ENCODE measurements at regions not wholly inside any gene's neighbourhood (a gene's known extent, or its start where the extent isn't known, plus 50 kb on each side); places are given as distances from the start of the nearest gene placed in this dataset.

DNA sequence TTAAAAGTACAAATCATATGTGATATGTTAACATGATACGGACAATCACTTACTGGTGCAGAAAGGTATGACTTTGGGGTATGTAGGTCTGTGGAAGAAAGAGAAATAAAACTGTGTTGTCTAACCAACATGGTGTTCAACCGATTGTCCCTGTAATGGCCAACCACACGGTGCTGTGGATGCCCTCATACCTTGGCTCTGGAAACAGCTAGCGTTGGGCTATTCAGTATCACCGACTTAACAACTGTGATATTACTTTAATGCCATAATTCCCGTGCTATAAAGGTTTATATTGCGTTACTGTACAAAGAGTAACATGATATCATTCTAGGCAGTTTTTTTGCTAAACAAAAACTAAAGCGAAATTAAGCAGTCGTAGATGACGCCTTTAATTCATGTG is 448.3 kb downstream of the EFNB2 start:
- no peak overlapping the region for H2BK120ac ChIP-seq (ENCODE audit: low read depth, low read length)
- POLR2A ChIA-PET (ENCODE audit: unreplicated experiment): no interaction called here
- H3K9me3 ChIP-seq (ENCODE audit: control insufficient read depth, insufficient read depth, low read length): no peaks in the 10 kb centered on the region
- no peaks in the 10 kb centered on the region for H3K4me1 ChIP-seq (ENCODE audit: control insufficient read depth, insufficient read depth, low read length)
- no peaks in the 10 kb centered on the region for H3K27me3 ChIP-seq (ENCODE audit: control insufficient read depth, insufficient read depth, low read length)
- TF ChIP-seq ELK1 (IDR thresholded peaks at IDR 0.05; ENCODE audit: borderline replicate concordance, low read depth, low read length) (no peak), FOS (IDR thresholded peaks at IDR 0.05; ENCODE audit: low read depth, low read length) (no peak), SMC3 (IDR thresholded peaks at IDR 0.05; ENCODE audit: low read depth, low read length) (no peak), RFX5 (IDR thresholded peaks at IDR 0.05; ENCODE audit: low read depth, low read length) (no peak), POLR2A (IDR thresholded peaks at IDR 0.05; ENCODE audit: low read depth, low read length) (no peak), NFE2L2 (IDR thresholded peaks at IDR 0.05; ENCODE audit: low read depth, low read length) (no peak), CEBPB (IDR thresholded peaks at IDR 0.05; ENCODE audit: low read depth, low read length) (no peak), RAD21 (IDR thresholded peaks at IDR 0.05; ENCODE audit: low read length) (no peak), CHD1 (IDR thresholded peaks at IDR 0.05; ENCODE audit: low read depth, low read length) (no peak)
- H3K56ac ChIP-seq (ENCODE audit: extremely low read depth, insufficient read depth, low read length): no peak overlapping the region
- DNase-seq (no peak), ATAC-seq (ENCODE audit: low read depth) (no peak)
- no peaks in the 10 kb centered on the region for H4K20me1 ChIP-seq (ENCODE audit: insufficient read depth, low read length)
- H2BK5ac ChIP-seq (ENCODE audit: low read depth, low read length, poor library complexity, severe bottlenecking): no peak overlapping the region
- CTCF ChIA-PET: no interaction called here
- no peak overlapping the region for H3K4me3 ChIP-seq (ENCODE audit: insufficient read depth, low read depth, low read length)
- H3K18ac ChIP-seq (ENCODE audit: low read depth, low read length): no peak overlapping the region
- in situ Hi-C loops (cut with MboI; ENCODE audit: low sequenced_read_pairs): loop anchor here (25.0 kb wide), 1 partner anchor 425 kb away; no protein-coding TSS in a partner anchor
- intact Hi-C loops (cut with micrococcal nuclease): no loop called here
- H3K79me1 ChIP-seq (ENCODE audit: low read depth in 1 of 2, low read length in 2 of 2): no peaks in the 10 kb centered on the region
- H3K9me1 ChIP-seq (ENCODE audit: insufficient read depth, low read length): no peaks in the 10 kb centered on the region
- H2AFZ ChIP-seq (replicated peaks; ENCODE audit: low read length, poor library complexity): no peak overlapping the region
- no peak overlapping the region for H4K91ac ChIP-seq (ENCODE audit: insufficient read depth, low read depth, low read length)
- H2BK20ac ChIP-seq (ENCODE audit: low read depth, low read length): no peak overlapping the region
- no peak overlapping the region for H2BK15ac ChIP-seq (ENCODE audit: low read depth, low read length)
- no TSS peak for BruUV-seq (replicated peaks)
- no peak overlapping the region for H2AK5ac ChIP-seq (ENCODE audit: low read depth, low read length)
- H2AK9ac ChIP-seq (replicated peaks; ENCODE audit: low read depth, low read length, poor library complexity): no peak overlapping the region
- 83% methylated on average over 2 of the region's 10 CpGs; no CpG with 5 or more reads in 1 of the 2 experiments for WGBS, 2 experiments (ENCODE audit: extremely low coverage in 2 of 2, insufficient read length in 1 of 2)
- H4K5ac ChIP-seq (ENCODE audit: low read depth, low read length): no peak overlapping the region
- H3K36me3 ChIP-seq (ENCODE audit: control insufficient read depth, insufficient read depth, low read length): no peaks in the 10 kb centered on the region
- dilution Hi-C loops (cut with HindIII; ENCODE audit: low sequenced_read_pairs, unreplicated experiment): no loop called here
- no peak overlapping the region for H3K14ac ChIP-seq (replicated peaks; ENCODE audit: low read depth, low read length)
- H3K9ac ChIP-seq (ENCODE audit: low read depth, low read length): no peak overlapping the region
- H3K4ac ChIP-seq (ENCODE audit: low read depth, low read length): no peak overlapping the region
- no peak overlapping the region for H3K27ac ChIP-seq (ENCODE audit: insufficient read depth, low read length)
- no peak overlapping the region for H3K4me2 ChIP-seq (ENCODE audit: low read depth, low read length)
- no peak overlapping the region for H3K23ac ChIP-seq (ENCODE audit: low read depth, low read length)
- H4K8ac ChIP-seq (ENCODE audit: low read depth in 2 of 2, low read length in 2 of 2): no peak overlapping the region

Measured in IMR-90 (cell line).